T-cell (primary cell): ENCODE measurements at regions not wholly inside any gene's neighbourhood (a gene's known extent, or its start where the extent isn't known, plus 50 kb on each side); places are given as distances from the start of the nearest gene placed in this dataset.

Experiments used
- ATAC-seq, 4 experiments: fragments of 200-7000 bp in 3 of 4; fragments of 150-1000 bp in 1 of 4; cut with Tn5 transposase; replicated peaks in 1 of 4; 1 replicate in 3 of 4; 2 replicates in 1 of 4; pipeline ENCODE4 v1.10.0; 2021; ENCODE audit warnings: moderate library complexity in 3 of 4, mild to moderate bottlenecking in 2 of 4, moderate number of reproducible peaks in 1 of 4
- CTCF ChIA-PET, 2 donors: fragments of 300-600 bp; sonication (Branson Sonifier 250); formaldehyde crosslinking; loops; one replicate each; lab custom pipeline; 2022; ENCODE audit warnings: antibody characterized with exemption in 2 of 2; lab: Charles Lee
- POLR2A ChIA-PET, 2 donors: fragments of 300-600 bp; sonication (Branson Sonifier 250); formaldehyde crosslinking; loops; one replicate each; lab custom pipeline; 2022; ENCODE audit warnings: antibody characterized with exemption in 2 of 2; lab: Charles Lee
- DNase-seq, 35 experiments: peaks; one replicate each; pipeline versions ENCODE4 v3.0.0 to v3.0.0-alpha.2; 2013 to 2023
- H3K27ac ChIP-seq: one replicate; pipeline ENCODE4 v1.5.1; 2013; ENCODE audit warnings: low read length
- H3K27me3 ChIP-seq, 2 experiments: replicated peaks in 1 of 2; 1 replicate in 1 of 2; 2 replicates in 1 of 2; pipeline versions ENCODE4 v1.6.1 to v1.7.0; 2013; ENCODE audit warnings: low read length in 1 of 2, mixed read lengths in 1 of 2; ENCODE audit not compliant: control insufficient read depth in 2 of 2, insufficient read depth in 2 of 2; ENCODE audit errors: extremely low read depth in 1 of 2
- H3K36me3 ChIP-seq, 2 donors: 1 replicate in 1 of 2; 2 replicates in 1 of 2; pipeline versions ENCODE4 v1.6.1 to v1.7.0; 2013; ENCODE audit warnings: low read length in 1 of 2; ENCODE audit not compliant: control insufficient read depth in 2 of 2, insufficient read depth in 1 of 2; ENCODE audit errors: extremely low read depth in 1 of 2
- H3K4me1 ChIP-seq, 2 experiments: 1 replicate in 1 of 2; 2 replicates in 1 of 2; pipeline versions ENCODE4 v1.6.1 to v1.7.0; 2013; ENCODE audit warnings: low read length in 2 of 2, mixed read lengths in 1 of 2; ENCODE audit not compliant: insufficient read depth in 2 of 2, control insufficient read depth in 1 of 2; ENCODE audit errors: extremely low read depth in 1 of 2
- H3K4me3 ChIP-seq, 2 donors: 1 replicate in 1 of 2; 2 replicates in 1 of 2; pipeline versions ENCODE4 v1.5.1 to v1.7.0; 2013; ENCODE audit warnings: mild to moderate bottlenecking in 2 of 2, low read length in 1 of 2, moderate library complexity in 1 of 2; ENCODE audit not compliant: control insufficient read depth in 1 of 2; ENCODE audit errors: extremely low read depth in 1 of 2
- H3K9me3 ChIP-seq: 2 replicates; pipeline ENCODE4 v1.7.0; 2013
- H3K27ac Mint-ChIP-seq, 2 donors: one replicate each; pipeline ENCODE4 v1.8.0; 2020 to 2021; ENCODE audit warnings: mild to moderate bottlenecking in 2 of 2, mixed read lengths in 2 of 2
- H3K27me3 Mint-ChIP-seq, 2 donors: one replicate each; pipeline ENCODE4 v1.8.0; 2021 to 2022; ENCODE audit warnings: mixed read lengths in 2 of 2
- H3K36me3 Mint-ChIP-seq: one replicate; pipeline ENCODE4 v1.8.0; 2021; ENCODE audit warnings: mixed read lengths
- H3K4me1 Mint-ChIP-seq, 3 donors: one replicate each; pipeline ENCODE4 v1.8.0; 2020 to 2022; ENCODE audit warnings: mixed read lengths in 3 of 3, mild to moderate bottlenecking in 1 of 3
- H3K4me3 Mint-ChIP-seq, 3 donors: one replicate each; pipeline ENCODE4 v1.8.0; 2020 to 2022; ENCODE audit warnings: mild to moderate bottlenecking in 3 of 3, mixed read lengths in 3 of 3, moderate library complexity in 3 of 3
- H3K9me3 Mint-ChIP-seq, 3 donors: one replicate each; pipeline ENCODE4 v1.8.0; 2020 to 2022; ENCODE audit warnings: mixed read lengths in 3 of 3
- WGBS: methylation state at CpG from one replicate; pipeline ENCODE4 v1.1.5; 2013; ENCODE audit warnings: missing lambda C conversion rate; ENCODE audit not compliant: insufficient coverage; 5-methylcytosine and 5-hydroxymethylcytosine counted together

DNA sequence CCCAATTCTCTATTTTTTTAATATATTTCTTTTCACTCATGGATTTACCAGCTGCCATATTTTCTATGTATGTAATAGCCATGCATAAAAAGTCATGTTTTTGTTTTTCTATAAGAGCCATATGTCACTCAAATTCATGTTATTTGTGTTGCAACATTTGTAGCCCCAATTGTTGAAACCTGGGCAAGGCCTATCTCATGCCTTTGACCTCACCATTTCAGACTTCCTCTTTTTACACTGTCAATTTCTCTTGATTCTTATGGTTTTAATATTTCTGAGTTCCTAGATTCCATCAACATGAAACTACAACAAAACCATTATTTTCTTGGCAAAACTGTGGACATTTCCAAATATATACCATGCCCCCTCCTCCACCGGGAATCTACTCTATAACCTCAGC lies 647.5 kb downstream of the C12orf50 start:
- no peaks in the 10 kb centered on the region for H3K27me3 Mint-ChIP-seq
- CTCF ChIA-PET = no interaction called here
- ATAC-seq (no peak), DNase-seq (no peak)
- Histone ChIP-seq H3K27me3 (no peaks in the 10 kb centered on the region), H3K27ac (no peak overlapping the region), H3K4me1 (no peaks in the 10 kb centered on the region), H3K9me3 (no peaks in the 10 kb centered on the region), H3K4me3 (no peak overlapping the region), H3K36me3 (no peaks in the 10 kb centered on the region)
- peaks cover under 1 to 8% (median 4%) of the 10 kb centered on the region in 3 donors for H3K9me3 Mint-ChIP-seq
- POLR2A ChIA-PET = no interaction called here
- H3K36me3 Mint-ChIP-seq = no peaks in the 10 kb centered on the region
- WGBS = no CpG with 5 or more reads among the region's 1 CpG
- H3K27ac Mint-ChIP-seq = no peak overlapping the region
- H3K4me3 Mint-ChIP-seq = no peak overlapping the region
- H3K4me1 Mint-ChIP-seq = no peaks in the 10 kb centered on the region

DNA sequence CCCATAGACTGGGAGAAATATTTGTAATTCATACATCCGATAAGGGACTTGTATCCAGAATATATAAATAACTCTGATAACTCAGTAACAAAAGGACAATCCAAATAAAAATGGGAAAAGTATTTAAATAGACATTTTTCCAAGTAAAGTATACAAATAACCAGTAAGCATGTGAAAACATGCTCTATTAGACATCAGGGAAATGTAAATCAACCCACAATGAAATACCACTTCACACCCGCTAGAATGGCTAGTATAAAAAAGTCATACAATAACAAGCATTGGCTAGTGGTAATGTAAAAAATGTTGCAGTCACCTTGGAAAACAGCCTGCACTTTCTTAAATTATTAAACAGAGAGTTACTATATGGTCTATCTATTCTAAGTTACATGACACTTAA lies 650.7 kb downstream of the C12orf50 start:
- Mint-ChIP-seq H3K9me3 (peaks cover 3 to 5% (median 5%) of the 10 kb centered on the region in 3 donors), H3K4me3 (no peak overlapping the region), H3K36me3 (no peaks in the 10 kb centered on the region), H3K27me3 (no peaks in the 10 kb centered on the region), H3K4me1 (no peaks in the 10 kb centered on the region), H3K27ac (no peak overlapping the region)
- DNase-seq = no peak
- WGBS = no CpG with 5 or more reads among the region's 2 CpGs
- no peak for ATAC-seq
- H3K36me3 ChIP-seq = no peaks in the 10 kb centered on the region
- H3K9me3 ChIP-seq = no peaks in the 10 kb centered on the region
- CTCF ChIA-PET = no interaction called here
- no peaks in the 10 kb centered on the region for H3K4me1 ChIP-seq
- H3K4me3 ChIP-seq = no peak overlapping the region
- POLR2A ChIA-PET = no interaction called here
- H3K27ac ChIP-seq = no peak overlapping the region
- H3K27me3 ChIP-seq = no peaks in the 10 kb centered on the region

DNA sequence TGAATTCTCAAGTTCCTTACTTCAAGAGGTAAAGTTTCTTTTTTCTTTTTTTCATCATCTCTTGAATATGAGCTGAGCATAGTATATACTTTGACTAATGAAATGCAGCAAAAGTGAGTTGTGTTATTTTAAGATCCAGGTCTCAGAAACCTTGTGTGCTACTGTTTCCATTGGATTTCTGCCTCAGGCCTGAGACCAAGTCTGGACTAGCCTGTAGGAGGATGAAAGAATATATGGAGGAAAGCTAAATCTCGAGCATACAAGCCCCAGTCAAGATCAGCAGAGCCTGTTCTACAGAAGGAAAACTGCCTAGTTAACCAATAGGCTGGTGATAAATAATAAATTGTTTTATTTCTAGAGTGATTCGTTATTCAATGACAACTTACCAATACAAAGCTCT lies 652.5 kb downstream of the C12orf50 start:
- H3K4me1 Mint-ChIP-seq = no peaks in the 10 kb centered on the region
- H3K27me3 Mint-ChIP-seq = no peaks in the 10 kb centered on the region
- Histone ChIP-seq H3K9me3 (no peaks in the 10 kb centered on the region), H3K27me3 (no peaks in the 10 kb centered on the region), H3K4me3 (no peak overlapping the region), H3K27ac (no peak overlapping the region), H3K4me1 (no peaks in the 10 kb centered on the region), H3K36me3 (no peaks in the 10 kb centered on the region)
- H3K4me3 Mint-ChIP-seq = no peak overlapping the region
- no CpG with 5 or more reads among the region's 2 CpGs for WGBS
- ChIA-PET CTCF (no interaction called here), POLR2A (no interaction called here)
- ATAC-seq (no peak), DNase-seq (no peak)
- H3K27ac Mint-ChIP-seq = no peak overlapping the region
- peaks cover 7 to 10% (median 9%) of the 10 kb centered on the region in 3 donors for H3K9me3 Mint-ChIP-seq
- H3K36me3 Mint-ChIP-seq = no peaks in the 10 kb centered on the region

- Histone ChIP-seq H3K9me3 (no peaks in the 10 kb centered on the region), H3K4me3 (no peak overlapping the region), H3K27ac (no peak overlapping the region), H3K27me3 (no peaks in the 10 kb centered on the region), H3K36me3 (no peaks in the 10 kb centered on the region), H3K4me1 (no peaks in the 10 kb centered on the region)
- Mint-ChIP-seq H3K4me3 (no peak overlapping the region), H3K27me3 (no peaks in the 10 kb centered on the region), H3K36me3 (no peaks in the 10 kb centered on the region), H3K9me3 (peaks cover 6 to 21% (median 9%) of the 10 kb centered on the region in 3 donors), H3K4me1 (no peaks in the 10 kb centered on the region), H3K27ac (no peak overlapping the region)
- WGBS = no CpG with 5 or more reads among the region's 2 CpGs
- POLR2A ChIA-PET = no interaction called here
- ATAC-seq (no peak), DNase-seq (no peak)
- CTCF ChIA-PET = no interaction called here
These were observed 660.0 kb downstream of the C12orf50 start for GRCh38 chr12:87369161-87369560.

DNA sequence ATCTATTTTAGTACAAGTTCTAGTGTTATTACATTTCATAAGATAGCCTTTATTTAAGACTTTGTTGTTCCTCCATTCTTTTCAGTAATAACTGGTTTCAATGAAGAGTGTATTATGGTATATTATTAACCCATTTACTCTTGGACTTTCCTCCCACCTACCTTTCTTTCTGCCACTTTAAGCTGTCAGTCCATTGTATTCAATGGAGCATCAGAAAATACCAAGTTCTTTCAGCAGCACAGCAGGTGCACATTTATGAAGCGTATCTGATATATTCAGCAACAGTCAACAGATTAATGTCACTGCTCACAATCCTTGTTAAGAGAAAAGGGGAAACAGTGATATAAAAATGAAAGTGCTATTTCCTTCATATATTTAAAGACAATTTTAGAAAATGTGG lies 660.9 kb downstream of the C12orf50 start:
- H3K27ac ChIP-seq = no peak overlapping the region
- Mint-ChIP-seq H3K9me3 (peaks cover 8 to 26% (median 13%) of the 10 kb centered on the region in 3 donors), H3K36me3 (no peaks in the 10 kb centered on the region), H3K27ac (no peak overlapping the region), H3K27me3 (no peaks in the 10 kb centered on the region), H3K4me3 (no peak overlapping the region), H3K4me1 (no peaks in the 10 kb centered on the region)
- ChIA-PET POLR2A (no interaction called here), CTCF (no interaction called here)
- H3K4me3 ChIP-seq = no peak overlapping the region
- H3K36me3 ChIP-seq = no peaks in the 10 kb centered on the region
- ATAC-seq (no peak), DNase-seq (no peak)
- no peaks in the 10 kb centered on the region for H3K4me1 ChIP-seq
- no CpG with 5 or more reads among the region's 1 CpG for WGBS
- no peaks in the 10 kb centered on the region for H3K9me3 ChIP-seq
- H3K27me3 ChIP-seq = no peaks in the 10 kb centered on the region

- ATAC-seq (no peak), DNase-seq (no peak)
- ChIA-PET POLR2A (no interaction called here), CTCF (no interaction called here)
- no peaks in the 10 kb centered on the region for H3K36me3 Mint-ChIP-seq
- Histone ChIP-seq H3K4me3 (no peak overlapping the region), H3K27ac (no peak overlapping the region), H3K36me3 (no peaks in the 10 kb centered on the region), H3K27me3 (no peaks in the 10 kb centered on the region), H3K9me3 (no peaks in the 10 kb centered on the region), H3K4me1 (no peaks in the 10 kb centered on the region)
- H3K9me3 Mint-ChIP-seq = peaks cover 12 to 24% (median 21%) of the 10 kb centered on the region in 3 donors
- WGBS = no CpG with 5 or more reads among the region's 1 CpG
- no peaks in the 10 kb centered on the region for H3K4me1 Mint-ChIP-seq
- no peaks in the 10 kb centered on the region for H3K27me3 Mint-ChIP-seq
- no peak overlapping the region for H3K4me3 Mint-ChIP-seq
- H3K27ac Mint-ChIP-seq = no peak overlapping the region
These were observed 663.8 kb downstream of the C12orf50 start for GRCh38 chr12:87365423-87365822.

- WGBS = 92% methylated on average over 2 of the region's 8 CpGs
- Mint-ChIP-seq H3K9me3 (peaks cover 13 to 38% (median 21%) of the 10 kb centered on the region in 3 donors), H3K27me3 (no peaks in the 10 kb centered on the region), H3K36me3 (no peaks in the 10 kb centered on the region), H3K27ac (no peak overlapping the region), H3K4me3 (no peak overlapping the region), H3K4me1 (no peaks in the 10 kb centered on the region)
- ATAC-seq = no peak
- Histone ChIP-seq H3K4me1 (no peaks in the 10 kb centered on the region), H3K27ac (no peak overlapping the region), H3K9me3 (no peaks in the 10 kb centered on the region), H3K4me3 (no peak overlapping the region), H3K36me3 (no peaks in the 10 kb centered on the region), H3K27me3 (no peaks in the 10 kb centered on the region)
- DNase-seq = no peak
- POLR2A ChIA-PET = no interaction called here
- CTCF ChIA-PET = no interaction called here
These were observed 665.6 kb downstream of the C12orf50 start for GRCh38 chr12:87363497-87364084.
